ENCODE measurements at regions not wholly inside any gene's neighbourhood (a gene's known extent, or its start where the extent isn't known, plus 50 kb on each side); places are given as distances from the start of the nearest gene placed in this dataset.

DNA sequence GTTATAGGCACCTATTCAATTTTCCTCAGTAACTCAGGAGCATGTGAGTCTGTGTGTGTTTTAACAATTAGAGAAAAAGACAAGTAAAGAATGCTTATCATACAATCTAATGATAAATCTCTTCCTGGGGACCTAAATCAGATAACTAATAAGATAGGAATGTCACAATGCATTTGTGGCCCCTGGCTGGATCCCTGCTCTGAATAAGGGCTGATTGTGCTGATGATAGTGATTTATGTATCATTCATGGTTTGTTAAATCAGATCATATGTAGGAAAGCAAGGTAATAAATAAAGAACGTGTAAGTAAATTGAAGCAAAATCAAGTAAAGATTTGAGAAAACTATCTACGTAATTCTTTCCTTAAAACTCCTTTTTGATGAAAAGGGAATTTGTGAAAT lies 145.9 kb downstream of the C7orf25 start:
- POLR2A ChIA-PET (ENCODE audit: partially characterized antibody), result no interaction called here
- Histone ChIP-seq H2BK120ac (replicated peaks; ENCODE audit: low read depth, low read length) (no peak overlapping the region), H4K8ac (ENCODE audit: extremely low read depth, insufficient read depth, low read length) (no peak overlapping the region), H3K56ac (replicated peaks; ENCODE audit: insufficient read length, low read depth, low read length) (no peak overlapping the region), H3K27ac (ENCODE audit: low read depth, low read length) (no peak overlapping the region), H4K20me1 (replicated peaks in 1 of 2; ENCODE audit: control insufficient read depth in 1 of 2, insufficient read depth in 2 of 2, low read length in 2 of 2) (peaks cover 0 to 2% of the 10 kb centered on the region in 2 experiments), H3K4ac (replicated peaks; ENCODE audit: insufficient read length, low read depth, low read length) (no peak overlapping the region), H3K36me3 (ENCODE audit: control insufficient read depth in 2 of 4, insufficient read depth in 4 of 4, low read length in 3 of 4) (no peaks in the 10 kb centered on the region), H4K91ac (replicated peaks; ENCODE audit: insufficient read length, low read length) (no peak overlapping the region), H3K27me3 (replicated peaks in 1 of 4; ENCODE audit: control insufficient read depth in 3 of 4, extremely low read depth in 1 of 4, insufficient read depth in 3 of 4, low read length in 3 of 4) (no peaks in the 10 kb centered on the region), H3K4me3 (ENCODE audit: extremely low read depth in 1 of 4, insufficient read depth in 2 of 4, low read depth in 3 of 4, low read length in 4 of 4) (no peak overlapping the region), H2BK12ac (ENCODE audit: low read depth, low read length) (no peak overlapping the region), H3K4me1 (replicated peaks in 1 of 4; ENCODE audit: control insufficient read depth in 3 of 4, insufficient read depth in 4 of 4, low read length in 3 of 4) (no peaks in the 10 kb centered on the region), H3K23ac (ENCODE audit: insufficient read length) (no peak overlapping the region), H2AK5ac (ENCODE audit: low read depth, low read length) (no peak overlapping the region), H2AFZ (ENCODE audit: low read length) (no peak overlapping the region), H3K79me2 (ENCODE audit: control insufficient read depth in 1 of 2, insufficient read depth in 2 of 2, low read length in 2 of 2) (no peaks in the 10 kb centered on the region), H2BK5ac (ENCODE audit: low read depth, low read length) (no peak overlapping the region), H3K23me2 (ENCODE audit: low read depth, low read length) (peaks cover 2% of the 10 kb centered on the region; the same call in 1 of the 2 replicates), H2BK20ac (ENCODE audit: low read length) (no peak overlapping the region), H2BK15ac (ENCODE audit: low read length) (no peak overlapping the region), H3K9ac (replicated peaks in 1 of 4; ENCODE audit: extremely low read depth in 1 of 4, low read depth in 3 of 4, low read length in 3 of 4) (no peak overlapping the region), H3K14ac (ENCODE audit: insufficient read length) (no peak overlapping the region), H3K4me2 (ENCODE audit: insufficient read depth in 1 of 2, low read depth in 2 of 2, low read length in 2 of 2) (no peak overlapping the region), H3K79me1 (ENCODE audit: low read depth, low read length) (no peaks in the 10 kb centered on the region), H4K5ac (ENCODE audit: insufficient read length, low read depth, low read length) (no peak overlapping the region), H3K18ac (ENCODE audit: extremely low read depth, low read length) (no peak overlapping the region), H3K9me3 (ENCODE audit: insufficient read depth in 2 of 2, low read depth in 1 of 2, low read length in 1 of 2) (no peaks in the 10 kb centered on the region)
- CTCF ChIA-PET (ENCODE audit: partially characterized antibody), result interaction anchor here (1.9 kb wide), 1 partner anchor 20 kb away, joined by 8 read pairs; no protein-coding TSS in a partner anchor
- no peak for TF ChIP-seq GABPA (IDR thresholded peaks at IDR 0.05; ENCODE audit: borderline replicate concordance, insufficient read depth, low read length)
- TF ChIP-seq NRF1 (IDR thresholded peaks at IDR 0.05; ENCODE audit: low read depth, low read length), result no peak
- TF ChIP-seq ZNF274 (IDR thresholded peaks at IDR 0.05; ENCODE audit: borderline replicate concordance, extremely low read depth, low read length), result no peak
- TF ChIP-seq, protein P1, sequence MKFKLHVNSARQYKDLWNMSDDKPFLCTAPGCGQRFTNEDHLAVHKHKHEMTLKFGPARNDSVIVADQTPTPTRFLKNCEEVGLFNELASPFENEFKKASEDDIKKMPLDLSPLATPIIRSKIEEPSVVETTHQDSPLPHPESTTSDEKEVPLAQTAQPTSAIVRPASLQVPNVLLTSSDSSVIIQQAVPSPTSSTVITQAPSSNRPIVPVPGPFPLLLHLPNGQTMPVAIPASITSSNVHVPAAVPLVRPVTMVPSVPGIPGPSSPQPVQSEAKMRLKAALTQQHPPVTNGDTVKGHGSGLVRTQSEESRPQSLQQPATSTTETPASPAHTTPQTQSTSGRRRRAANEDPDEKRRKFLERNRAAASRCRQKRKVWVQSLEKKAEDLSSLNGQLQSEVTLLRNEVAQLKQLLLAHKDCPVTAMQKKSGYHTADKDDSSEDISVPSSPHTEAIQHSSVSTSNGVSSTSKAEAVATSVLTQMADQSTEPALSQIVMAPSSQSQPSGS (IDR thresholded peaks at IDR 0.05; ENCODE audit: low read length), result no peak
- no peak for TF ChIP-seq POLR2A (IDR thresholded peaks at IDR 0.05; ENCODE audit: control extremely low read depth in 1 of 2, low read depth in 2 of 2, low read length in 2 of 2)
- TF ChIP-seq CTBP2 (IDR thresholded peaks at IDR 0.05; ENCODE audit: borderline replicate concordance, insufficient read depth, insufficient read length, low read length), result no peak
- TF ChIP-seq CREB1 (IDR thresholded peaks at IDR 0.05), result no peak
- no peak for TF ChIP-seq SP1 (IDR thresholded peaks at IDR 0.05; ENCODE audit: low read depth, low read length)
- TF ChIP-seq POLR2AphosphoS5 (IDR thresholded peaks at IDR 0.05; ENCODE audit: low read depth, low read length), result no peak
- no peak for TF ChIP-seq SIRT6 (IDR thresholded peaks at IDR 0.05; ENCODE audit: low read length)
- DNase-seq (ENCODE audit: low read depth in 1 of 2, low spot score in 2 of 2) (no peak), FAIRE-seq (no peak)
- 91% methylated on average over 2 of the region's 2 CpGs; no CpG with 5 or more reads in 1 of the 2 experiments for WGBS, 2 experiments (ENCODE audit: extremely low coverage in 1 of 2, insufficient coverage in 1 of 2, insufficient read length in 1 of 2, insufficient replicate concordance in 2 of 2, low coverage in 1 of 2, low lambda C conversion rate in 2 of 2, missing lambda C conversion rate in 1 of 2)

All from H1 (cell line).